ENCODE measurements at regions not wholly inside any gene's neighbourhood (a gene's known extent, or its start where the extent isn't known, plus 50 kb on each side); places are given as distances from the start of the nearest gene placed in this dataset.

DNA sequence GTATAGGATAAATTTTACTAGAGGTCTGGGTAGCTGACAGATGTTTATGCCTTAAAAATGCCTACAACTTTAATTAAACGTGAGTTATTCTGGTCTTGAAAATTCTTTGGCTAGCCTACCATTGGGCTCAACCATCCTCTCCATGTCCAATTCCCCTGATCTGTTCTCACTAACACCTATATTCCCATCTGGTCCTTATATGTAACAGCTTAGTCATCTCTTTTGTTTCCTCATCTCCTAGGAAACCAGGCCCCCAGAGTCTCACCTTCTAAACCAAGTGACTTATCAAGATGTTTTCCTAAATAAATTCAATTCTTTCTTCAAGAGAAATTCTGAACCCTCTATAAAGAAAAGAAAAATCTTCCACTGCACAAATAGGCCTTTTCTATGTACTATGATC is 148.5 kb downstream of the TTC32 start:
- no peak for TF ChIP-seq POLR2A (IDR thresholded peaks at IDR 0.05)
- TF ChIP-seq, protein P1, sequence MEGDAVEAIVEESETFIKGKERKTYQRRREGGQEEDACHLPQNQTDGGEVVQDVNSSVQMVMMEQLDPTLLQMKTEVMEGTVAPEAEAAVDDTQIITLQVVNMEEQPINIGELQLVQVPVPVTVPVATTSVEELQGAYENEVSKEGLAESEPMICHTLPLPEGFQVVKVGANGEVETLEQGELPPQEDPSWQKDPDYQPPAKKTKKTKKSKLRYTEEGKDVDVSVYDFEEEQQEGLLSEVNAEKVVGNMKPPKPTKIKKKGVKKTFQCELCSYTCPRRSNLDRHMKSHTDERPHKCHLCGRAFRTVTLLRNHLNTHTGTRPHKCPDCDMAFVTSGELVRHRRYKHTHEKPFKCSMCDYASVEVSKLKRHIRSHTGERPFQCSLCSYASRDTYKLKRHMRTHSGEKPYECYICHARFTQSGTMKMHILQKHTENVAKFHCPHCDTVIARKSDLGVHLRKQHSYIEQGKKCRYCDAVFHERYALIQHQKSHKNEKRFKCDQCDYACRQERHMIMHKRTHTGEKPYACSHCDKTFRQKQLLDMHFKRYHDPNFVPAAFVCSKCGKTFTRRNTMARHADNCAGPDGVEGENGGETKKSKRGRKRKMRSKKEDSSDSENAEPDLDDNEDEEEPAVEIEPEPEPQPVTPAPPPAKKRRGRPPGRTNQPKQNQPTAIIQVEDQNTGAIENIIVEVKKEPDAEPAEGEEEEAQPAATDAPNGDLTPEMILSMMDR (IDR thresholded peaks at IDR 0.05), result no peak
- Histone ChIP-seq H3K9me3 (no peaks in the 10 kb centered on the region), H3K27ac (no peak overlapping the region), H3K4me3 (no peak overlapping the region), H3K36me3 (no peaks in the 10 kb centered on the region), H3K27me3 (no peaks in the 10 kb centered on the region), H3K4me1 (no peaks in the 10 kb centered on the region)
- intact Hi-C loops (cut with DNase I), result no loop called here
- WGBS, 2 donors, result 59 to 63% methylated on average over 1 of the region's 1 CpG
- DNase-seq, result no peak

DNA sequence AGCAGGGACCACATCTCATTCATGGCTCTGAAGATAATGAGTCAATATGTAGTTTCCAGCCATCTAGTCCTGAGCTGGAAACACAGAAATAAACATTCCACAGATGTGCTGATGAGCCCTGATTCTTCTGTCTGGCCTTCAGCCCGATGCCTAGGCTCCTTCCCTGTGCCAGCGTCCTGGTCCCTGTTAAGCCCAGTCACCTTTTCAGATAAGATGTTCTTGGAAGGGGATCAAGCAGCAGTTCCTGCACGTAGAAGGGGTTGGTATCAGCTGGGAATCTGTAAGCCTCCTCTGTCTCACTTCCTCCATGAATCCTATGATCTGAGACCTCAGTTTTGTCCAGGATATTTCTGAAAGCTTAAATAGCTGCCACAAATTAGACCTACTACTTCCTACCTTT is 149.3 kb downstream of the TTC32 start:
- Histone ChIP-seq H3K4me3 (no peak overlapping the region), H3K27me3 (no peaks in the 10 kb centered on the region), H3K36me3 (no peaks in the 10 kb centered on the region), H3K9me3 (no peaks in the 10 kb centered on the region), H3K4me1 (no peaks in the 10 kb centered on the region), H3K27ac (no peak overlapping the region)
- 54 to 66% methylated on average over 3 of the region's 3 CpGs for WGBS, 2 donors
- intact Hi-C loops (cut with DNase I), result no loop called here
- DNase-seq, result no peak
- TF ChIP-seq, protein P1 (IDR thresholded peaks at IDR 0.05), result no peak
- TF ChIP-seq POLR2A (IDR thresholded peaks at IDR 0.05), result no peak

DNA sequence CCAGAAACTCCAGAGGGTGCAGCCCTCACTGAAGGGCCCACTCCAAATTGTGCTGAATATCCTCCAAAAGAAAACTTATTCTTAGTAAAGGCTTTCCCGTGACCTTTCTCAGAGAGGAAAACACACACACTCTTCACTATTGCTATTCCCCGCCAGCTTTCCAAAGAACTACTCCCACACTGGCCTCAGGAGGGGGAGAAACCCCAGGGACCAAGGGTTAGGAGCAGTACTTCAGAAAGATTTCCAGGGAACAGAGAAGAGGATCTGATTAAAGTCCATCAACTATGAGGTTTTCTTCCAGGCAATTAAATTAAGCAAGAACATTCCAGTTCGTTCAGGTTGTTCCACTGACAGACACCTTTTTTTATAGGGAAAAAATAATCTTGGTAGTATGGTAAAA is 150.2 kb downstream of the TTC32 start:
- H3K27me3 ChIP-seq, result no peaks in the 10 kb centered on the region
- no peaks in the 10 kb centered on the region for H3K4me1 ChIP-seq
- no peak for DNase-seq
- H3K9me3 ChIP-seq, result no peaks in the 10 kb centered on the region
- TF ChIP-seq POLR2A (IDR thresholded peaks at IDR 0.05), result no peak
- TF ChIP-seq, protein P1 (IDR thresholded peaks at IDR 0.05), result no peak
- intact Hi-C loops (cut with DNase I), result no loop called here
- H3K4me3 ChIP-seq, result no peak overlapping the region
- no peak overlapping the region for H3K27ac ChIP-seq
- WGBS, 2 donors, result 66 to 82% methylated on average over 3 of the region's 3 CpGs
- H3K36me3 ChIP-seq, result no peaks in the 10 kb centered on the region

DNA sequence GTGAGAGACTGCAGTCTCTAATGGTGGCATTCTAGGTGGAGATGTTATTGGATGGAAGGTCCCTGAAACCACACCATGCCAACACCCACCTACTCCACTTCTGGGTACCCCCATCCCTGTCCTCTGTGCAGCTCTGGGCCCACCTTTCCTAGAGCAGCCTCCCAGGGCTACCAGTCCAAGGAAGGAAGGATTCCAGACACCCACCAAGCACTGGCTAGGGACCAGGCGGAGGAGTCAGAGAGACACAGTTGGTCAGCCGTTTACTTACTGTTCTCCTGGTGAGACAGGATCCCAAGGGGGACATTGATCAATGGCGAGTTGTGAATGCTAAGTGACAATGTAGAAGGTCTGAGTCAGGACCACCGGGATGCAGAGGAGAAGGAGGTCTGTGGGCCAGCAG is 151.6 kb downstream of the TTC32 start:
- DNase-seq, result no peak
- H3K4me3 ChIP-seq, result no peak overlapping the region
- TF ChIP-seq, protein P1 (IDR thresholded peaks at IDR 0.05), result no peak
- TF ChIP-seq POLR2A (IDR thresholded peaks at IDR 0.05), result no peak
- WGBS, 2 donors, result 84% methylated on average over 4 of the region's 4 CpGs
- no peaks in the 10 kb centered on the region for H3K9me3 ChIP-seq
- intact Hi-C loops (cut with DNase I), result no loop called here
- H3K27ac ChIP-seq, result no peak overlapping the region
- H3K27me3 ChIP-seq, result no peaks in the 10 kb centered on the region
- H3K36me3 ChIP-seq, result no peaks in the 10 kb centered on the region
- no peaks in the 10 kb centered on the region for H3K4me1 ChIP-seq

DNA sequence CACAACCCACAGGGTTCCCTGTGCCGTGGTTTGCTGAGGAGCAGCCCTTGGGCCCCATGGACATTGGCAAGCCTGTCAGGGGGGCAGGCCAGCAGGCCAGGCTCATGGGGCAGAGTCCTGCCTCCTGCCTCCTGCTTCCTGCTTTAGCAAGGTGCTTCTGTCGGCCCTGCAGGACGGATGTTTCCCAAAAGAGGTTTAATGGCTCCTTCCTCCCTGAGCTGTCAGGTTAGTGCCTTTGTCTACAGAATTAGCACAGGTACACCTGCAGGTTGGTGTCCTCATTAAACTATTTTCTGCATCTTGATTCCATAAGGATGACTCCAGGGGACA is 152.3 kb downstream of the TTC32 start:
- H3K27ac ChIP-seq, result no peak overlapping the region
- TF ChIP-seq, protein P1 (IDR thresholded peaks at IDR 0.05), result no peak
- no peaks in the 10 kb centered on the region for H3K9me3 ChIP-seq
- intact Hi-C loops (cut with DNase I), result no loop called here
- no peaks in the 10 kb centered on the region for H3K27me3 ChIP-seq
- no peak for DNase-seq
- H3K36me3 ChIP-seq, result no peaks in the 10 kb centered on the region
- H3K4me1 ChIP-seq, result no peaks in the 10 kb centered on the region
- H3K4me3 ChIP-seq, result no peak overlapping the region
- 83 to 90% methylated on average over 1 to 2 of the region's 3 CpGs for WGBS, 2 donors

Data from esophagus squamous epithelium (tissue), 5 donors.